Brain microvascular endothelial cell (primary cell): ENCODE measurements at regions not wholly inside any gene's neighbourhood (a gene's known extent, or its start where the extent isn't known, plus 50 kb on each side); places are given as distances from the start of the nearest gene placed in this dataset.

Source experiments
- DNase-seq: peaks from one replicate; pipeline ENCODE4 v3.0.0-alpha.2; 2020
- H3K27ac ChIP-seq: fragments of 250-450 bp; sonication (Bioruptor Pico); 2 replicates; pipeline ENCODE4 v1.5.1; 2020; ENCODE audit warnings: mild to moderate bottlenecking, moderate library complexity
- H3K27me3 ChIP-seq: fragments of 250-450 bp; sonication (Bioruptor Pico); replicated peaks from 2 replicates; pipeline ENCODE4 v1.5.1; 2020; ENCODE audit warnings: mild to moderate bottlenecking
- H3K36me3 ChIP-seq: fragments of 250-450 bp; sonication (Bioruptor Pico); replicated peaks from 2 replicates; pipeline ENCODE4 v1.5.1; 2020; ENCODE audit warnings: mild to moderate bottlenecking
- H3K4me3 ChIP-seq: 2 replicates; pipeline ENCODE4 v1.5.1; 2011; ENCODE audit warnings: low read depth, mild to moderate bottlenecking, control low read depth, low read length, moderate library complexity
- in situ Hi-C: cut with HindIII; loops from 2 replicates; pipeline ENCODE4 v1.10.0; 2017; ENCODE audit warnings: low sequenced_read_pairs, low pct_ligation_motif_present
- TF ChIP-seq, protein P1 (sequence below): IDR thresholded peaks from 2 replicates; pipeline ENCODE4 v1.5.1; 2011; ENCODE audit warnings: low read depth, mild to moderate bottlenecking, moderate library complexity, low read length, control low read depth, inconsistent platforms; ENCODE audit errors: missing control alignments

DNA sequence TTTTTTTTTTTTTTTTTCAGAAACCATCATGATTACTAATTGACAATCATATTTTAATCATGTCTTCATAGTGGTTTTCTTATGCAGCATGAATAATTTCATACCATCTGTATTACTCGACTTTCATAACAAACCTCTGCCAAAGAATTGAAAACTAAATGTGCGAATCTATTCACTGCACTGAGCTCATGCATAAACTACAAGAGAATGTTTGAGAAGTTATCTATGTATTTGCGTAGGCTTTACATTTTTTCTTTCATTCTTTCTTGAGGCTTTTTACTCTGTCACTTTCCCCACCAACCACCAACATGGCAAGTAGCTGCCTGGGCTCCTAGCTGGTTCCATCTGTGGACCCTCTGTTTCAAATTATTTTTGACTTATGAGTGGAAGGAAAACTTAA, 1761.0 kb downstream of the STIM2 start:
- TF ChIP-seq, protein P1, sequence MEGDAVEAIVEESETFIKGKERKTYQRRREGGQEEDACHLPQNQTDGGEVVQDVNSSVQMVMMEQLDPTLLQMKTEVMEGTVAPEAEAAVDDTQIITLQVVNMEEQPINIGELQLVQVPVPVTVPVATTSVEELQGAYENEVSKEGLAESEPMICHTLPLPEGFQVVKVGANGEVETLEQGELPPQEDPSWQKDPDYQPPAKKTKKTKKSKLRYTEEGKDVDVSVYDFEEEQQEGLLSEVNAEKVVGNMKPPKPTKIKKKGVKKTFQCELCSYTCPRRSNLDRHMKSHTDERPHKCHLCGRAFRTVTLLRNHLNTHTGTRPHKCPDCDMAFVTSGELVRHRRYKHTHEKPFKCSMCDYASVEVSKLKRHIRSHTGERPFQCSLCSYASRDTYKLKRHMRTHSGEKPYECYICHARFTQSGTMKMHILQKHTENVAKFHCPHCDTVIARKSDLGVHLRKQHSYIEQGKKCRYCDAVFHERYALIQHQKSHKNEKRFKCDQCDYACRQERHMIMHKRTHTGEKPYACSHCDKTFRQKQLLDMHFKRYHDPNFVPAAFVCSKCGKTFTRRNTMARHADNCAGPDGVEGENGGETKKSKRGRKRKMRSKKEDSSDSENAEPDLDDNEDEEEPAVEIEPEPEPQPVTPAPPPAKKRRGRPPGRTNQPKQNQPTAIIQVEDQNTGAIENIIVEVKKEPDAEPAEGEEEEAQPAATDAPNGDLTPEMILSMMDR = no peak
- no peak overlapping the region for H3K27ac ChIP-seq
- in situ Hi-C loops = no loop called here

GRCh38 chr4:28636971-28637370, 1776.3 kb downstream of the STIM2 start:
- in situ Hi-C loops = no loop called here
- Histone ChIP-seq H3K27ac (no peak overlapping the region), H3K27me3 (no peaks in the 10 kb centered on the region), H3K4me3 (no peak overlapping the region), H3K36me3 (no peaks in the 10 kb centered on the region)
- DNase-seq = no peak
- TF ChIP-seq, protein P1 = no peak

More for the DNA sequence above, 1761.0 kb downstream of the STIM2 start:
- no peak for DNase-seq
- no peaks in the 10 kb centered on the region for H3K27me3 ChIP-seq
- no peaks in the 10 kb centered on the region for H3K36me3 ChIP-seq
- H3K4me3 ChIP-seq = no peak overlapping the region

DNA sequence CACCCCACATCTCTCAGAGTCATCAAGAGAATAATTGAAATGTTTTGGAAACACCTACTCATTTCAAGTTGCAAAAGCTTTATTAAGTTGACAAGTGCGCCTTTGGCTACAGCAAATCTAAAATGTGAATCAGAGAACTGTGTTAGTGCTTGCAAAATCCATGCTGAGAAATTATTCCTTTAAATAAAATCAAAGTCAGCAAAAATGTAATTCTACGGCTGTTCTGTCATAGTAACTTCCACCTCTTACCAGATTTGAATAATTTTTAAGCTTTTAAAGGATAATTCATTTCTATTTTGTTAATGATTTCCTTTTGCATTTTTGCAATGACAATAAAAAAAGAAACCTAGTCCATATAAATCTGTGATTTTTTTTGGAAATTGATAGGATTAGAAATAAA, 1779.1 kb downstream of the STIM2 start:
- Histone ChIP-seq H3K36me3 (no peaks in the 10 kb centered on the region), H3K27ac (no peak overlapping the region), H3K27me3 (no peaks in the 10 kb centered on the region), H3K4me3 (no peak overlapping the region)
- no peak for DNase-seq
- TF ChIP-seq, protein P1 = no peak
- in situ Hi-C loops = no loop called here

- in situ Hi-C loops = no loop called here
- no peaks in the 10 kb centered on the region for H3K27me3 ChIP-seq
- no peaks in the 10 kb centered on the region for H3K36me3 ChIP-seq
- no peak overlapping the region for H3K4me3 ChIP-seq
- TF ChIP-seq, protein P1 = no peak
- H3K27ac ChIP-seq = no peak overlapping the region
- DNase-seq = no peak
Measured at GRCh38 chr4:28654618-28655017, 1794.0 kb downstream of the STIM2 start.

DNA sequence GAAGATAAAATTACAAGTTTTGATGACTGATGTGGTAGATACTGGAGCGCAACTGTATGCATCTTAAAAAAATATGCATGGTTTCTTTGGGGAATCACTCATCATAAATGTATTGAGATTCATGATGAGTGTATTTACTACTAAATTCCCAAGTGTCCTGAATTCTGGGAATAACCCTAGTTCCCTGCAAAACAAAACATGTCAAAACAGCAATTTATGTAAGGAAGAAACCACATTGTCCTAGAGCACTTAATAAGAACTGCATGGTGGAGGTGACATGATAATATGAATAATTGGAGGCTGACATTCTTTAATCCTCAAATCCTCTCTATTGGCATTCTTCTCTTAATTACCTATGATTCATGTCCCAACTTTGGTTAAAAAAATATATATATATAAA, 1804.7 kb downstream of the STIM2 start:
- no peaks in the 10 kb centered on the region for H3K36me3 ChIP-seq
- H3K27me3 ChIP-seq = no peaks in the 10 kb centered on the region
- DNase-seq = no peak
- in situ Hi-C loops = no loop called here
- H3K4me3 ChIP-seq = no peak overlapping the region
- no peak overlapping the region for H3K27ac ChIP-seq
- TF ChIP-seq, protein P1 = no peak

GRCh38 chr4:28675582-28675981, 1814.9 kb downstream of the STIM2 start:
- peak; percentile 4 for DNase-seq

More at GRCh38 chr4:28675582-28675981, 1814.9 kb downstream of the STIM2 start:
- Histone ChIP-seq H3K36me3 (no peaks in the 10 kb centered on the region), H3K27me3 (no peaks in the 10 kb centered on the region), H3K4me3 (no peak overlapping the region), H3K27ac (no peak overlapping the region)
- TF ChIP-seq, protein P1 = no peak
- in situ Hi-C loops = no loop called here
